Gastroesophageal sphincter (tissue), 3 donors: ENCODE measurements at regions not wholly inside any gene's neighbourhood (a gene's known extent, or its start where the extent isn't known, plus 50 kb on each side); places are given as distances from the start of the nearest gene placed in this dataset.

ENCODE experiments used
- EP300 ChIP-seq: sonication (generic); formaldehyde crosslinking; IDR thresholded peaks from one replicate; pipeline ENCODE4 v1.6.1; 2017; ENCODE audit warnings: antibody characterized with exemption, mild to moderate bottlenecking
- POLR2A ChIP-seq, 2 donors: fragments of 450-650 bp; IDR thresholded peaks; one replicate each; pipeline ENCODE4 v1.6.1; 2017; ENCODE audit warnings: antibody characterized with exemption in 2 of 2, mild to moderate bottlenecking in 2 of 2, moderate library complexity in 1 of 2
- POLR2AphosphoS5 ChIP-seq: sonication (generic); formaldehyde crosslinking; IDR thresholded peaks from one replicate; pipeline ENCODE4 v1.6.1; 2017; ENCODE audit warnings: antibody characterized with exemption
- TF ChIP-seq, protein P1 (sequence below), 4 experiments: fragments of 200-600 bp in 2 of 4; fragments of 450-650 bp in 2 of 4; sonication (generic) in 1 of 4; IDR thresholded peaks; one replicate each; pipeline ENCODE4 v1.5.1; 2017 to 2019; ENCODE audit warnings: antibody characterized with exemption in 4 of 4, mild to moderate bottlenecking in 2 of 4, moderate library complexity in 2 of 4

DNA sequence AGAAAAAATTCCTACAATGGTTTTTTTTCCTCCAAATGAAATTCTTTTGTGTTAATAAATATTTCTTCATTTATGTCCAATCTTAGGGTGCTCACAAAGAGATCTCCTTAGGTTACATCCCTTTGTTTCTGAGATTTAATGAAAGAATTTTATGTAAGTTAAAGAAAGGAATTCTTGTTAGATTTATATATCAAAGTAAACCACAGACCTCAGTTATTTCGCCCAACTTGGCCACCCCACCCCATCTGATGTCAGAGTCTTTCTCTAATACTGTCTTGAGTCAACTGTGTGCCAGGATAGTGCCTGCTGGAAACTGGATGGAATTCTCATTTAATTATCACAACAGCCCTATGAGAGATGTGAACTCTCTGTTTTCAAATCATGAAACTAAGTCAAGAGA is 259.9 kb downstream of the OPA1 start:
- TF ChIP-seq, protein P1, sequence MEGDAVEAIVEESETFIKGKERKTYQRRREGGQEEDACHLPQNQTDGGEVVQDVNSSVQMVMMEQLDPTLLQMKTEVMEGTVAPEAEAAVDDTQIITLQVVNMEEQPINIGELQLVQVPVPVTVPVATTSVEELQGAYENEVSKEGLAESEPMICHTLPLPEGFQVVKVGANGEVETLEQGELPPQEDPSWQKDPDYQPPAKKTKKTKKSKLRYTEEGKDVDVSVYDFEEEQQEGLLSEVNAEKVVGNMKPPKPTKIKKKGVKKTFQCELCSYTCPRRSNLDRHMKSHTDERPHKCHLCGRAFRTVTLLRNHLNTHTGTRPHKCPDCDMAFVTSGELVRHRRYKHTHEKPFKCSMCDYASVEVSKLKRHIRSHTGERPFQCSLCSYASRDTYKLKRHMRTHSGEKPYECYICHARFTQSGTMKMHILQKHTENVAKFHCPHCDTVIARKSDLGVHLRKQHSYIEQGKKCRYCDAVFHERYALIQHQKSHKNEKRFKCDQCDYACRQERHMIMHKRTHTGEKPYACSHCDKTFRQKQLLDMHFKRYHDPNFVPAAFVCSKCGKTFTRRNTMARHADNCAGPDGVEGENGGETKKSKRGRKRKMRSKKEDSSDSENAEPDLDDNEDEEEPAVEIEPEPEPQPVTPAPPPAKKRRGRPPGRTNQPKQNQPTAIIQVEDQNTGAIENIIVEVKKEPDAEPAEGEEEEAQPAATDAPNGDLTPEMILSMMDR (IDR thresholded peaks at IDR 0.05), result no peak
- no peak for TF ChIP-seq POLR2A (IDR thresholded peaks at IDR 0.05)
- no peak for TF ChIP-seq EP300
- no peak for TF ChIP-seq POLR2AphosphoS5
